Upper lobe of left lung (tissue), 6 donors: ENCODE measurements at regions not wholly inside any gene's neighbourhood (a gene's known extent, or its start where the extent isn't known, plus 50 kb on each side); places are given as distances from the start of the nearest gene placed in this dataset.
A peak's percentile ranks its signal among the peaks of the same experiment; 100 is the strongest.

Experiments used
- ATAC-seq, 2 donors: fragments of 200-7000 bp; cut with Tn5 transposase; one replicate each; pipeline ENCODE4 v1.9.1; 2022; ENCODE audit warnings: mild to moderate bottlenecking in 2 of 2, moderate library complexity in 2 of 2; ENCODE audit not compliant: low FRiP score in 2 of 2
- DNase-seq, 2 donors: peaks; one replicate each; pipeline ENCODE4 v3.0.0-alpha.2; 2019 to 2020
- H3K27ac ChIP-seq, 4 donors: fragments of 200-600 bp; sonication (generic); one replicate each; pipeline ENCODE4 v1.5.1; 2016 to 2019
- H3K27me3 ChIP-seq, 4 donors: fragments of 200-600 bp; sonication (generic); one replicate each; pipeline ENCODE4 v1.5.1; 2017 to 2019
- H3K36me3 ChIP-seq, 4 donors: fragments of 200-600 bp; sonication (generic); one replicate each; pipeline ENCODE4 v1.5.1; 2016 to 2019
- H3K4me1 ChIP-seq, 4 donors: fragments of 200-600 bp; sonication (generic); one replicate each; pipeline ENCODE4 v1.5.1; 2018 to 2019
- H3K4me3 ChIP-seq, 4 donors: fragments of 200-600 bp; sonication (generic); one replicate each; pipeline ENCODE4 v1.5.1; 2017 to 2019; ENCODE audit warnings: mild to moderate bottlenecking in 2 of 4, moderate library complexity in 1 of 4
- H3K9me3 ChIP-seq, 4 donors: fragments of 200-600 bp; sonication (generic); one replicate each; pipeline ENCODE4 v1.5.1; 2018 to 2019
- EP300 ChIP-seq, 4 donors: sonication (generic); formaldehyde crosslinking; IDR thresholded peaks; one replicate each; pipeline ENCODE4 v1.5.1; 2017; ENCODE audit warnings: antibody characterized with exemption in 4 of 4, control low read depth in 2 of 4
- POLR2A ChIP-seq, 4 donors: fragments of 450-650 bp; IDR thresholded peaks; one replicate each; pipeline ENCODE4 v1.5.1; 2016 to 2017; ENCODE audit warnings: antibody characterized with exemption in 4 of 4, mild to moderate bottlenecking in 2 of 4
- POLR2AphosphoS5 ChIP-seq, 2 donors: sonication (generic); formaldehyde crosslinking; IDR thresholded peaks; one replicate each; pipeline ENCODE4 v1.5.1; 2017; ENCODE audit warnings: antibody characterized with exemption in 2 of 2
- WGBS, 2 donors: methylation state at CpG; one replicate each; pipeline ENCODE4 v1.1.5; 2017 to 2018; 5-methylcytosine and 5-hydroxymethylcytosine counted together
- TF ChIP-seq, protein P1 (sequence below), 6 experiments: fragments of 450-650 bp in 4 of 6; fragments of 200-600 bp in 2 of 6; sonication (generic) in 2 of 6; IDR thresholded peaks; one replicate each; pipeline ENCODE4 v1.5.1; 2016 to 2019; ENCODE audit warnings: antibody characterized with exemption in 6 of 6
- donor health status: DM: no; HTN: no; CAD: no; lungs with moderate emphysema.
- donor health status: DM: no; HTN: yes; CAD: no; lungs with severe emphysema.

DNA sequence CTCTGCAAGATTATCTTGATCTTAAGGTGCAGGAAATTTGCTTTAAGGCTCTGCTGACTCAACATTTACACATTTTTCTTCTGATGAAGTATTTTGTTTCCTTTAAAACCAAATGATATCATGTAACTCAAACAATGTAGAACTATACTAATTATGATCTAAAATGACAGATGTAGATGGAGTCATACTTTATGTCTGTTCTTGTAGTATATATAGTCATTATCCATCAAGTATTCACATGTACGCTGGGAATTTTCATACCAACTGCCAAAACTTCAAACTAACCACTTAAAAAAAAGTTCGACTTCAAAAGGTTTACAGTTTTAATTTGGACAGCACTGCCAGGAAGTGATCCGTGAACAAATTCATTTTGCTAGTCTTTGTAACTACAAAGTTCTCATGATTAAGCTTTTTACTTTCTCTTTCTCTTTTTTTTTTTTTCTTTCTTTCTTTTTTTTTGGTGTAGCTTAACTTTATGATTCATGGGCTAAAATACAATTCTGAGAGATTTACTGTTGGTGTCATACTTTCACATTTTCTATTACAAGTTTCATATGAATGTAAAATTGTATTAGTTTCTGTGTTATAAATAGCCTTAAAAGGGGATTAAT is 509.0 kb upstream of the CXADR start:
- Histone ChIP-seq H3K36me3 (no peaks in the 10 kb centered on the region), H3K27me3 (no peaks in the 10 kb centered on the region), H3K27ac (no peak overlapping the region), H3K4me1 (no peaks in the 10 kb centered on the region), H3K9me3 (no peaks in the 10 kb centered on the region), H3K4me3 (peak overlapping the region in 1 of 4 donors; percentile 15)
- TF ChIP-seq EP300 (IDR thresholded peaks at IDR 0.05) (no peak), POLR2AphosphoS5 (IDR thresholded peaks at IDR 0.05) (no peak), POLR2A (IDR thresholded peaks at IDR 0.05) (no peak)
- TF ChIP-seq, protein P1, sequence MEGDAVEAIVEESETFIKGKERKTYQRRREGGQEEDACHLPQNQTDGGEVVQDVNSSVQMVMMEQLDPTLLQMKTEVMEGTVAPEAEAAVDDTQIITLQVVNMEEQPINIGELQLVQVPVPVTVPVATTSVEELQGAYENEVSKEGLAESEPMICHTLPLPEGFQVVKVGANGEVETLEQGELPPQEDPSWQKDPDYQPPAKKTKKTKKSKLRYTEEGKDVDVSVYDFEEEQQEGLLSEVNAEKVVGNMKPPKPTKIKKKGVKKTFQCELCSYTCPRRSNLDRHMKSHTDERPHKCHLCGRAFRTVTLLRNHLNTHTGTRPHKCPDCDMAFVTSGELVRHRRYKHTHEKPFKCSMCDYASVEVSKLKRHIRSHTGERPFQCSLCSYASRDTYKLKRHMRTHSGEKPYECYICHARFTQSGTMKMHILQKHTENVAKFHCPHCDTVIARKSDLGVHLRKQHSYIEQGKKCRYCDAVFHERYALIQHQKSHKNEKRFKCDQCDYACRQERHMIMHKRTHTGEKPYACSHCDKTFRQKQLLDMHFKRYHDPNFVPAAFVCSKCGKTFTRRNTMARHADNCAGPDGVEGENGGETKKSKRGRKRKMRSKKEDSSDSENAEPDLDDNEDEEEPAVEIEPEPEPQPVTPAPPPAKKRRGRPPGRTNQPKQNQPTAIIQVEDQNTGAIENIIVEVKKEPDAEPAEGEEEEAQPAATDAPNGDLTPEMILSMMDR (IDR thresholded peaks at IDR 0.05), result no peak
- WGBS, 2 donors, result 5 to 11% methylated on average over 3 of the region's 3 CpGs
- DNase-seq, result no peak
- ATAC-seq, result no peak

DNA sequence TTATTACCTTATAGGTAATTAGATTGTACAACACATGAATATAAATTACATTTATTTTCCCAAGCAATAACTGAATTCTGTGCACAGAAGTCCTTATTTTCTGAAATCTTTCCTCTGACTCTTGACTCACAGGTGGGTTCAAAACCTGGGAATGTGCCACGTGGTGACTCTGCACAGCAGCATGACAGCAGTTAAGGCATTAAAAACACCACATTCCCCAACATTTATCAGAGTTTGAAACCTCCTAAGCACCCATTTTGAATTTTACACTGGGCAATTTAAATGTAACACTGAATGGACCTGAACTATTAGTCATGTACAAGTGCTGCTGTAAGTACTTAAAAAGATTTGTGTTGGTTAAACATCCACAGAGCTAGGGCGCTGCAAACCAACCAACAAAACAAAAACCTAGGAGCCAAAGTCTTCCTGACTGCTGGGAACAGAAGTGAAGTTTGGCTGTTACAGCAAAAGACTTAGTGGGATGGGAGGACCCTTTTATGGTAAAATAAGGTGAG is 480.6 kb upstream of the CXADR start:
- H3K9me3 ChIP-seq, result peaks cover 0 to 12% (median 0%) of the 10 kb centered on the region in 4 donors
- whole genome bisulfite sequencing, 2 donors, result 52 to 53% methylated on average over 2 of the region's 2 CpGs
- no peak overlapping the region for H3K27ac ChIP-seq
- H3K4me3 ChIP-seq, result no peak overlapping the region
- H3K27me3 ChIP-seq, result no peaks in the 10 kb centered on the region
- no peak for DNase-seq
- H3K36me3 ChIP-seq, result no peaks in the 10 kb centered on the region
- no peaks in the 10 kb centered on the region for H3K4me1 ChIP-seq
- TF ChIP-seq POLR2AphosphoS5 (IDR thresholded peaks at IDR 0.05), result no peak
- TF ChIP-seq, protein P1 (IDR thresholded peaks at IDR 0.05), result no peak
- no peak for TF ChIP-seq EP300 (IDR thresholded peaks at IDR 0.05)
- ATAC-seq, result no peak

DNA sequence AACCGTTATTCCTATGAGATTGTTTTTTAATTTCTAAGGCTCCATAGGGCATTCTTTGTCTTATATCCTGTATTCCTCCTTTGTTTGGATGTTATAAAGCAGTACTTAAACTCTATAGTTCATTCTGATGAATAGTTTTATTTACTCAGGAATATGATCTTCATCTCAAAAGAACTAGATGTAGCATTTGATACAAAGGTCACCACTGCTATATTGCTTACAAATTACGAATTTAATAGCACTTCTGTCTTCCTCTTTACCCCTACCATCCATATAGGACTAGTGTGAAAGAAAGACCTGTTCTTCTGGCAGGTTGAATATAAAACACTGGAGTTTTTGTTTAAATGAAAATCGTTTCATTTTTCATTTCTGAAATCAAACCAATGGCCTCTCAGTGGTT is 468.1 kb upstream of the CXADR start:
- WGBS, 2 donors, result 58 to 62% methylated on average over 3 of the region's 3 CpGs
- no peak overlapping the region for H3K27ac ChIP-seq
- no peak for ATAC-seq
- H3K27me3 ChIP-seq, result no peaks in the 10 kb centered on the region
- H3K4me1 ChIP-seq, result no peaks in the 10 kb centered on the region
- no peaks in the 10 kb centered on the region for H3K36me3 ChIP-seq
- H3K4me3 ChIP-seq, result no peak overlapping the region
- no peaks in the 10 kb centered on the region for H3K9me3 ChIP-seq
- TF ChIP-seq, protein P1 (IDR thresholded peaks at IDR 0.05), result no peak
- TF ChIP-seq EP300 (IDR thresholded peaks at IDR 0.05), result no peak
- TF ChIP-seq POLR2AphosphoS5 (IDR thresholded peaks at IDR 0.05), result no peak
- TF ChIP-seq POLR2A (IDR thresholded peaks at IDR 0.05), result no peak
- no peak for DNase-seq

DNA sequence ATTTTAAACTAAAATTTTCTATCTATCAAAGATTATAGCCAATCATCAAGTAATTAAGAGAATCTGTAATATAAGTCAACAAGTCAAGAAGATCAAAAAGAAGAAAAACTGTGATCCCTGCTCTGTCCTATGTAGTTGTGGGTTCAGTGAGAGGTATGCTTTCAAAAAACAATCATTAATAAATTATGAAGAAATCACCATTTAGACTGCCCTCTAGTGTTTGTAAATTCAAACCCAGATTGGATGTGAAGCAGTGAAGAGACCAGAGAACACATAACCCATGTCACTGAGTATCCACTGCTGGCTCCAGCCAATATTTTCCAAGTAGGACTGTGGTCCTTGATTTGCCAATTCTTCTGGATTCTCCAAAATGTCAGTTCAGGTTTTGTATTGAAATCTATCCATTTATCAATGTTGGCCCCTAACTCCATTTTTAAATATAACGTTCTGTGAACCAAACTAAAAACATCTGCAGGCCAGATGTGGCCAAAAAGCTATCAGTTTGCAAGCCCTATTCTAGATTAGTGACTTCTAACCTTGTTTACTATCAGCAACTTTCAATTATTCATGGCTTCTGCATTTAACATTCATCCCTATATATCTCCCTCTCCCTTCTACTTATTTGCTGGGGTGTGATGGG is 467.5 kb upstream of the CXADR start:
- no peak for TF ChIP-seq EP300 (IDR thresholded peaks at IDR 0.05)
- TF ChIP-seq, protein P1 (IDR thresholded peaks at IDR 0.05), result peak in 3 of 6 experiments; percentile 15 to 25 (median 22)
- no peaks in the 10 kb centered on the region for H3K27me3 ChIP-seq
- WGBS, 2 donors, result 28 to 38% methylated on average over 1 of the region's 1 CpG
- H3K36me3 ChIP-seq, result no peaks in the 10 kb centered on the region
- no peaks in the 10 kb centered on the region for H3K9me3 ChIP-seq
- DNase-seq, result no peak
- no peak overlapping the region for H3K4me3 ChIP-seq
- H3K4me1 ChIP-seq, result no peaks in the 10 kb centered on the region
- ATAC-seq, result peak in 1 of 2 donors; percentile 61
- H3K27ac ChIP-seq, result no peak overlapping the region

DNA sequence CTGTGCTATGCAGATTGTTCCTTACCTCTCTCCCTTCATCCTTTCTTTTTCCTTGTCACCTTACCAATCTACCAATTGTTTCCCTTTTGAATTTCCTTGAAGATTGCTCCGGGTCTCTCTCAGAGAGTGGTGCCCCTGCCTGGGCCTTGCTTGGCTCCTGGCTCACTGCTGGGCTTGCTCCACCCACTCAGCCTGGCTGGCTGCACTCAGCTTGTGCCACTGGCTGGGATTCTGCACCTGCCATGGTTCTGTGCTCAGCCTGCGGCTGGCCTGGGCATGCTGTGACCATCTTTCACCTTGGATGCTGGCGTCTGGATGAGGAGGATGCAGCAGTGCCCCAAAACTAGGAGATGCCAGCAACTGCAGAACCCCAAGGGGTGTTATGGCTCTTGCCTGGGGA is 463.9 kb upstream of the CXADR start:
- 77 to 94% methylated on average over 2 to 3 of the region's 3 CpGs for WGBS, 2 donors
- TF ChIP-seq POLR2AphosphoS5 (IDR thresholded peaks at IDR 0.05) (no peak), EP300 (IDR thresholded peaks at IDR 0.05) (no peak), POLR2A (IDR thresholded peaks at IDR 0.05) (no peak)
- TF ChIP-seq, protein P1 (IDR thresholded peaks at IDR 0.05), result no peak
- Histone ChIP-seq H3K27ac (no peak overlapping the region), H3K4me3 (no peak overlapping the region), H3K36me3 (no peaks in the 10 kb centered on the region), H3K9me3 (no peaks in the 10 kb centered on the region), H3K27me3 (no peaks in the 10 kb centered on the region), H3K4me1 (no peaks in the 10 kb centered on the region)
- DNase-seq, result peak in 1 of 2 donors; percentile 37
- peak in 1 of 2 donors; percentile 26 for ATAC-seq
